Keratinocyte (primary cell): ENCODE measurements at regions not wholly inside any gene's neighbourhood (a gene's known extent, or its start where the extent isn't known, plus 50 kb on each side); places are given as distances from the start of the nearest gene placed in this dataset.

Experiments
- DNase-seq: peaks from one replicate; pipeline ENCODE4 v3.0.0-alpha.2; 2011; ENCODE audit warnings: low read depth, missing footprints, low spot score
- FAIRE-seq: peaks from 2 replicates; lab custom pipeline; 2011; peaks lifted over from hg19 to GRCh38; lab: Jason Lieb, UNC
- H2AFZ ChIP-seq: 2 replicates; pipeline ENCODE4 v1.6.0; 2012; ENCODE audit warnings: low read length, control low read depth, inconsistent platforms; ENCODE audit not compliant: control insufficient read depth
- H3K27ac ChIP-seq: 2 replicates; pipeline ENCODE4 v1.5.1; 2011; ENCODE audit warnings: low read length; ENCODE audit not compliant: control insufficient read depth, insufficient read depth
- H3K27me3 ChIP-seq: 3 replicates; pipeline ENCODE4 v1.6.0; 2011; ENCODE audit warnings: low read length; ENCODE audit not compliant: control insufficient read depth, insufficient read depth; ENCODE audit errors: extremely low read depth
- H3K36me3 ChIP-seq, 2 experiments: 2 replicates in 1 of 2; 3 replicates in 1 of 2; pipeline ENCODE4 v1.5.1; 2011; ENCODE audit warnings: low read length in 2 of 2, mild to moderate bottlenecking in 1 of 2; ENCODE audit not compliant: control insufficient read depth in 2 of 2, insufficient read depth in 2 of 2; ENCODE audit errors: extremely low read depth in 1 of 2
- H3K4me1 ChIP-seq: 3 replicates; pipeline ENCODE4 v1.5.1; 2011; ENCODE audit warnings: low read length; ENCODE audit not compliant: control insufficient read depth, insufficient read depth; ENCODE audit errors: extremely low read depth
- H3K4me2 ChIP-seq: 3 replicates; pipeline ENCODE4 v1.6.0; 2011; ENCODE audit warnings: low read depth, low read length; ENCODE audit not compliant: control insufficient read depth, insufficient read depth; ENCODE audit errors: extremely low read depth
- H3K4me3 ChIP-seq, 3 experiments: fragments of 200-600 bp in 1 of 3; sonication (generic) in 1 of 3; 2 replicates in 2 of 3; 3 replicates in 1 of 3; pipeline ENCODE4 v1.5.1; 2011 to 2016; ENCODE audit warnings: low read length in 3 of 3, mild to moderate bottlenecking in 3 of 3, control low read depth in 2 of 3, inconsistent platforms in 1 of 3, low read depth in 1 of 3, mixed read lengths in 1 of 3, mixed run types in 1 of 3, moderate library complexity in 1 of 3; ENCODE audit not compliant: control insufficient read depth in 2 of 3, insufficient read depth in 2 of 3; ENCODE audit errors: extremely low read depth in 1 of 3
- H3K79me2 ChIP-seq: 2 replicates; pipeline ENCODE4 v1.6.0; 2012; ENCODE audit warnings: low read length; ENCODE audit not compliant: control insufficient read depth, insufficient read depth
- H3K9ac ChIP-seq: 3 replicates; pipeline ENCODE4 v1.6.0; 2011; ENCODE audit warnings: low read length; ENCODE audit not compliant: control insufficient read depth, insufficient read depth; ENCODE audit errors: extremely low read depth
- H3K9me1 ChIP-seq: 3 replicates; pipeline ENCODE4 v1.6.0; 2011; ENCODE audit warnings: low read length; ENCODE audit not compliant: control insufficient read depth, insufficient read depth; ENCODE audit errors: extremely low read depth
- H3K9me3 ChIP-seq: 2 replicates; pipeline ENCODE4 v1.5.1; 2012; ENCODE audit warnings: low read depth, low read length; ENCODE audit not compliant: control insufficient read depth
- H4K20me1 ChIP-seq: 3 replicates; pipeline ENCODE4 v1.6.0; 2011; ENCODE audit warnings: low read length; ENCODE audit not compliant: control insufficient read depth, insufficient read depth; ENCODE audit errors: extremely low read depth
- EZH2 ChIP-seq: IDR thresholded peaks from one replicate; pipeline ENCODE4 v1.6.1; 2012; ENCODE audit warnings: inconsistent platforms, mild to moderate bottlenecking, low read length, moderate library complexity
- dilution Hi-C: fragments of 300-500 bp; cut with MboI; formaldehyde crosslinking; loops from one replicate; pipeline ENCODE4 v1.7.0; 2020; ENCODE audit warnings: low sequenced_read_pairs; ENCODE audit not compliant: extremely low pct_ligation_motif_present
- TF ChIP-seq, protein P1 (sequence below), 3 experiments: IDR thresholded peaks in 1 of 3; conservative IDR thresholded peaks in 1 of 3; optimal IDR thresholded peaks in 1 of 3; 2 replicates in 2 of 3; 3 replicates in 1 of 3; pipeline versions ENCODE3 to v1.5.1; 2011; ENCODE audit warnings: low read length in 3 of 3, mild to moderate bottlenecking in 3 of 3, moderate library complexity in 2 of 3, control low read depth in 1 of 3, inconsistent platforms in 1 of 3; ENCODE audit not compliant: insufficient read depth in 2 of 3; ENCODE audit errors: extremely low read depth in 1 of 3

- Histone ChIP-seq H4K20me1 (no peaks in the 10 kb centered on the region), H3K9me3 (peaks cover 3% of the 10 kb centered on the region), H3K27me3 (no peaks in the 10 kb centered on the region), H2AFZ (no peak overlapping the region), H3K9me1 (no peaks in the 10 kb centered on the region), H3K36me3 (no peaks in the 10 kb centered on the region), H3K9ac (no peak overlapping the region), H3K79me2 (no peaks in the 10 kb centered on the region), H3K4me2 (no peak overlapping the region), H3K4me1 (no peaks in the 10 kb centered on the region), H3K27ac (no peak overlapping the region), H3K4me3 (no peak overlapping the region)
- dilution Hi-C loops: no loop called here
- TF ChIP-seq, protein P1, sequence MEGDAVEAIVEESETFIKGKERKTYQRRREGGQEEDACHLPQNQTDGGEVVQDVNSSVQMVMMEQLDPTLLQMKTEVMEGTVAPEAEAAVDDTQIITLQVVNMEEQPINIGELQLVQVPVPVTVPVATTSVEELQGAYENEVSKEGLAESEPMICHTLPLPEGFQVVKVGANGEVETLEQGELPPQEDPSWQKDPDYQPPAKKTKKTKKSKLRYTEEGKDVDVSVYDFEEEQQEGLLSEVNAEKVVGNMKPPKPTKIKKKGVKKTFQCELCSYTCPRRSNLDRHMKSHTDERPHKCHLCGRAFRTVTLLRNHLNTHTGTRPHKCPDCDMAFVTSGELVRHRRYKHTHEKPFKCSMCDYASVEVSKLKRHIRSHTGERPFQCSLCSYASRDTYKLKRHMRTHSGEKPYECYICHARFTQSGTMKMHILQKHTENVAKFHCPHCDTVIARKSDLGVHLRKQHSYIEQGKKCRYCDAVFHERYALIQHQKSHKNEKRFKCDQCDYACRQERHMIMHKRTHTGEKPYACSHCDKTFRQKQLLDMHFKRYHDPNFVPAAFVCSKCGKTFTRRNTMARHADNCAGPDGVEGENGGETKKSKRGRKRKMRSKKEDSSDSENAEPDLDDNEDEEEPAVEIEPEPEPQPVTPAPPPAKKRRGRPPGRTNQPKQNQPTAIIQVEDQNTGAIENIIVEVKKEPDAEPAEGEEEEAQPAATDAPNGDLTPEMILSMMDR (optimal IDR thresholded peaks at IDR 0.05 in 1 of 3, IDR thresholded peaks at IDR 0.05 in 1 of 3, conservative IDR thresholded peaks at IDR 0.05 in 1 of 3; ENCODE audit: extremely low read depth in 1 of 3, insufficient read depth in 2 of 3, low read length in 3 of 3): no peak
- no peak for TF ChIP-seq EZH2
- FAIRE-seq (no peak), DNase-seq (no peak)
Observed at GRCh38 chr22:47422736-47423135, 660.3 kb downstream of the TBC1D22A start.

- Histone ChIP-seq H3K27me3 (no peaks in the 10 kb centered on the region), H2AFZ (no peak overlapping the region), H3K36me3 (no peaks in the 10 kb centered on the region), H3K9me3 (peaks cover 3% of the 10 kb centered on the region), H3K4me1 (no peaks in the 10 kb centered on the region), H3K4me2 (no peak overlapping the region), H3K79me2 (no peaks in the 10 kb centered on the region), H3K27ac (no peak overlapping the region), H3K4me3 (no peak overlapping the region), H3K9ac (no peak overlapping the region), H4K20me1 (no peaks in the 10 kb centered on the region), H3K9me1 (no peaks in the 10 kb centered on the region)
- FAIRE-seq (no peak), DNase-seq (no peak)
- TF ChIP-seq, protein P1 (optimal IDR thresholded peaks at IDR 0.05 in 1 of 3, IDR thresholded peaks at IDR 0.05 in 1 of 3, conservative IDR thresholded peaks at IDR 0.05 in 1 of 3; ENCODE audit: extremely low read depth in 1 of 3, insufficient read depth in 2 of 3, low read length in 3 of 3): no peak
- TF ChIP-seq EZH2: no peak
- dilution Hi-C loops: no loop called here
Observed at GRCh38 chr22:47421846-47422245, 659.4 kb downstream of the TBC1D22A start.
